NB4 (cell line): ENCODE measurements at regions not wholly inside any gene's neighbourhood (a gene's known extent, or its start where the extent isn't known, plus 50 kb on each side); places are given as distances from the start of the nearest gene placed in this dataset.
"Not testable (repeated sequence)": the region's sequence is repeated elsewhere in the genome, so short reads cannot be mapped to it uniquely, and the experiment has no call there.

ENCODE experiments used
- DNase-seq: peaks from one replicate; pipeline ENCODE4 v3.0.0; 2010; ENCODE audit warnings: low read depth
- H3K4me3 ChIP-seq: one replicate; pipeline ENCODE4 v1.5.1; 2011; ENCODE audit warnings: mild to moderate bottlenecking, low read depth, low read length, moderate library complexity
- CTCF ChIP-seq: IDR thresholded peaks from one replicate; pipeline ENCODE4 v1.5.1; 2012; ENCODE audit warnings: low read depth, low read length
- MAX ChIP-seq: IDR thresholded peaks from 2 replicates; pipeline ENCODE4 v1.6.1; 2011; ENCODE audit warnings: low read depth, low read length
- MYC ChIP-seq: IDR thresholded peaks from 2 replicates; pipeline ENCODE4 v1.6.1; 2011; ENCODE audit warnings: low read depth, low read length
- POLR2A ChIP-seq: IDR thresholded peaks from 2 replicates; pipeline ENCODE4 v1.6.1; 2011; ENCODE audit warnings: mild to moderate bottlenecking; ENCODE audit not compliant: insufficient read length; ENCODE audit errors: extremely low read depth

- DNase-seq, result peak; percentile 41
- TF ChIP-seq MAX (no peak), CTCF (peak; percentile 66)
- H3K4me3 ChIP-seq, result no peak overlapping the region
Observed at GRCh38 chr4:60463857-60464502, 736.1 kb upstream of the ADGRL3 start.

GRCh38 chr4:60482921-60483351 is 717.2 kb upstream of the ADGRL3 start:
- TF ChIP-seq MYC (no peak), POLR2A (no peak), MAX (no peak), CTCF (no peak)
- H3K4me3 ChIP-seq, result no peak overlapping the region
- no peak for DNase-seq

GRCh38 chr4:60485276-60485675 is 714.9 kb upstream of the ADGRL3 start:
- H3K4me3 ChIP-seq, result no peak overlapping the region
- no peak for DNase-seq
- TF ChIP-seq MAX (no peak), CTCF (no peak), POLR2A (no peak), MYC (no peak)

- H3K4me3 ChIP-seq, DNase-seq: not testable (repeated sequence)
Observed at GRCh38 chr4:60487118-60487761, 712.9 kb upstream of the ADGRL3 start.

- DNase-seq, result no peak
- TF ChIP-seq MYC (no peak), MAX (no peak), CTCF (no peak)
- H3K4me3 ChIP-seq, result no peak overlapping the region
Observed at GRCh38 chr4:60500810-60501209, 699.3 kb upstream of the ADGRL3 start.

- no peak for DNase-seq
- TF ChIP-seq MAX, result no peak
- no peak overlapping the region for H3K4me3 ChIP-seq
Observed at GRCh38 chr4:60502733-60503132, 697.4 kb upstream of the ADGRL3 start.

GRCh38 chr4:60506061-60506460 is 694.1 kb upstream of the ADGRL3 start:
- no peak for DNase-seq
- TF ChIP-seq MAX (no peak), MYC (no peak), POLR2A (no peak), CTCF (no peak)
- no peak overlapping the region for H3K4me3 ChIP-seq
